ENCODE measurements at regions not wholly inside any gene's neighbourhood (a gene's known extent, or its start where the extent isn't known, plus 50 kb on each side); places are given as distances from the start of the nearest gene placed in this dataset.
"Not testable (repeated sequence)": the region's sequence is repeated elsewhere in the genome, so short reads cannot be mapped to it uniquely, and the experiment has no call there.

DNA sequence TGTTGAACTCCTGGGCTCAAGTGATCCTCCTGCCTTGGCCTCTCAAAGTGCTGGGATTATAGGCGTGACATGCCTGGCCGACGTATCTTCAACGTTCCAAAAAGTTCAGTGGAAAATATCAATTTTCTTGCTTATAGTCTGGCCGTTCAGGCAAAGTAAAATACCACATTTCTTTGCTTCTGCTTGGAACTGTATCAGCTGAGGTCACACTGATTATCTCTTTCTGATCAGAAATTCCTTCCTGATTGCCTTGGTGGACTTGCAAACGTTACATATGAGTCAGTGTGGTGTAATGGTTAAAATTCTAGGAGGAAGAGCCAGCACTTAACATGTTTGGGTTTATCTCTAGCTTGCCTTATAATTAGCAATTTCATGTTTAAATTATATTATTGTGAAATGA is 189.5 kb upstream of the VKORC1L1 start:
- not testable (repeated sequence) for TF ChIP-seq POLR2A (IDR thresholded peaks at IDR 0.05)
- TF ChIP-seq, protein P1, sequence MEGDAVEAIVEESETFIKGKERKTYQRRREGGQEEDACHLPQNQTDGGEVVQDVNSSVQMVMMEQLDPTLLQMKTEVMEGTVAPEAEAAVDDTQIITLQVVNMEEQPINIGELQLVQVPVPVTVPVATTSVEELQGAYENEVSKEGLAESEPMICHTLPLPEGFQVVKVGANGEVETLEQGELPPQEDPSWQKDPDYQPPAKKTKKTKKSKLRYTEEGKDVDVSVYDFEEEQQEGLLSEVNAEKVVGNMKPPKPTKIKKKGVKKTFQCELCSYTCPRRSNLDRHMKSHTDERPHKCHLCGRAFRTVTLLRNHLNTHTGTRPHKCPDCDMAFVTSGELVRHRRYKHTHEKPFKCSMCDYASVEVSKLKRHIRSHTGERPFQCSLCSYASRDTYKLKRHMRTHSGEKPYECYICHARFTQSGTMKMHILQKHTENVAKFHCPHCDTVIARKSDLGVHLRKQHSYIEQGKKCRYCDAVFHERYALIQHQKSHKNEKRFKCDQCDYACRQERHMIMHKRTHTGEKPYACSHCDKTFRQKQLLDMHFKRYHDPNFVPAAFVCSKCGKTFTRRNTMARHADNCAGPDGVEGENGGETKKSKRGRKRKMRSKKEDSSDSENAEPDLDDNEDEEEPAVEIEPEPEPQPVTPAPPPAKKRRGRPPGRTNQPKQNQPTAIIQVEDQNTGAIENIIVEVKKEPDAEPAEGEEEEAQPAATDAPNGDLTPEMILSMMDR (IDR thresholded peaks at IDR 0.05) = not testable (repeated sequence)

Data from body of pancreas (tissue), 4 donors.